GM23338 (cell line): ENCODE measurements at regions not wholly inside any gene's neighbourhood (a gene's known extent, or its start where the extent isn't known, plus 50 kb on each side); places are given as distances from the start of the nearest gene placed in this dataset.

Source experiments
- ATAC-seq: fragments of 200-7000 bp; cut with Tn5 transposase; 3 replicates; pipeline ENCODE4 v1.9.1; 2020
- DNase-seq: peaks from one replicate; pipeline ENCODE4 v3.0.0-alpha.2; 2015; ENCODE audit warnings: low spot score
- H2AFZ ChIP-seq: fragments of 200-600 bp; sonication (generic); 2 replicates; pipeline ENCODE4 v1.8.0; 2016; ENCODE audit warnings: antibody characterized with exemption, mild to moderate bottlenecking, moderate library complexity
- H3F3A ChIP-seq: fragments of 200-600 bp; sonication (generic); replicated peaks from 2 replicates; pipeline ENCODE4 v1.8.0; 2017; ENCODE audit warnings: antibody characterized with exemption, mixed run types, low read depth
- H3K27ac ChIP-seq: fragments of 200-600 bp; sonication (generic); 2 replicates; pipeline ENCODE4 v1.6.1; 2016; ENCODE audit warnings: low read depth
- H3K27me3 ChIP-seq: fragments of 200-600 bp; sonication (generic); 2 replicates; pipeline ENCODE4 v1.8.0; 2016; ENCODE audit warnings: mild to moderate bottlenecking, mixed run types, moderate library complexity; ENCODE audit not compliant: insufficient read depth
- H3K36me3 ChIP-seq: fragments of 200-600 bp; sonication (generic); 2 replicates; pipeline ENCODE4 v1.8.0; 2016; ENCODE audit warnings: mild to moderate bottlenecking; ENCODE audit not compliant: insufficient read depth
- H3K4me1 ChIP-seq: fragments of 200-600 bp; sonication (generic); 2 replicates; pipeline ENCODE4 v1.8.0; 2016; ENCODE audit warnings: mild to moderate bottlenecking, moderate library complexity; ENCODE audit not compliant: insufficient read depth
- H3K4me2 ChIP-seq: fragments of 200-600 bp; sonication (generic); 2 replicates; pipeline ENCODE4 v1.7.1; 2017; ENCODE audit warnings: mixed run types
- H3K4me3 ChIP-seq: fragments of 200-600 bp; sonication (generic); 2 replicates; pipeline ENCODE4 v1.6.1; 2016; ENCODE audit warnings: mixed run types
- H3K79me2 ChIP-seq: fragments of 200-600 bp; sonication (generic); replicated peaks from 2 replicates; pipeline ENCODE4 v1.8.0; 2017; ENCODE audit warnings: mild to moderate bottlenecking; ENCODE audit not compliant: insufficient read depth
- H3K9me2 ChIP-seq: fragments of 200-600 bp; sonication (generic); 2 replicates; pipeline ENCODE4 v1.8.0; 2017; ENCODE audit not compliant: insufficient read depth
- H4K20me1 ChIP-seq: fragments of 200-600 bp; sonication (generic); replicated peaks from 2 replicates; pipeline ENCODE4 v1.8.0; 2017; ENCODE audit warnings: mild to moderate bottlenecking; ENCODE audit not compliant: insufficient read depth
- H3K27ac Mint-ChIP-seq: 2 replicates; pipeline ENCODE4 v1.8.0; 2020; ENCODE audit warnings: inconsistent platforms, mild to moderate bottlenecking, moderate library complexity, mixed read lengths
- H3K27me3 Mint-ChIP-seq: 3 replicates; pipeline ENCODE4 v1.8.0; 2022; ENCODE audit warnings: low read depth, mild to moderate bottlenecking, moderate library complexity, mixed read lengths, inconsistent platforms; ENCODE audit not compliant: insufficient read depth, poor library complexity
- H3K36me3 Mint-ChIP-seq: 3 replicates; pipeline ENCODE4 v1.8.0; 2021; ENCODE audit warnings: low read depth, mild to moderate bottlenecking, inconsistent platforms, moderate library complexity, mixed read lengths
- H3K4me1 Mint-ChIP-seq: 3 replicates; pipeline ENCODE4 v1.8.0; 2020; ENCODE audit warnings: mild to moderate bottlenecking, inconsistent platforms, mixed read lengths
- H3K4me3 Mint-ChIP-seq: 3 replicates; pipeline ENCODE4 v1.8.0; 2021; ENCODE audit warnings: moderate library complexity, mild to moderate bottlenecking, inconsistent platforms, mixed read lengths
- H3K9me3 Mint-ChIP-seq: 3 replicates; pipeline ENCODE4 v1.8.0; 2020; ENCODE audit warnings: moderate library complexity, mild to moderate bottlenecking, inconsistent platforms, mixed read lengths
- CREB1 ChIP-seq: fragments of 250-450 bp; sonication (Bioruptor Pico); IDR thresholded peaks from 2 replicates; pipeline ENCODE4 v1.5.0; 2020; ENCODE audit warnings: low read depth, mild to moderate bottlenecking, moderate library complexity
- EZH2 ChIP-seq: fragments of 200-600 bp; sonication (generic); IDR thresholded peaks from one replicate; pipeline ENCODE4 v1.8.0; 2017; ENCODE audit warnings: antibody characterized with exemption, mild to moderate bottlenecking, low read depth; ENCODE audit not compliant: unreplicated experiment
- EZH2phosphoT487 ChIP-seq: fragments of 200-600 bp; sonication (generic); IDR thresholded peaks from one replicate; pipeline ENCODE4 v1.8.1; 2018; ENCODE audit warnings: antibody characterized with exemption; ENCODE audit not compliant: unreplicated experiment
- JUNB ChIP-seq: IDR thresholded peaks from one replicate; pipeline ENCODE4 v1.6.1; 2016; ENCODE audit warnings: antibody characterized with exemption; ENCODE audit not compliant: unreplicated experiment
- NANOG ChIP-seq: IDR thresholded peaks from 2 replicates; pipeline ENCODE4 v1.6.1; 2016; ENCODE audit warnings: antibody characterized with exemption, borderline replicate concordance
- ZNF114 ChIP-seq: fragments of 250-450 bp; sonication (Bioruptor Pico); IDR thresholded peaks from 2 replicates; pipeline ENCODE4 v1.5.0; 2020; ENCODE audit warnings: mild to moderate bottlenecking, moderate library complexity
- ZNF331 ChIP-seq: fragments of 250-450 bp; sonication (Bioruptor Pico); IDR thresholded peaks from 2 replicates; pipeline ENCODE4 v1.5.0; 2020; ENCODE audit warnings: low read depth, mild to moderate bottlenecking, moderate library complexity
- TF ChIP-seq, protein P1 (sequence below), 2 experiments: fragments of 200-600 bp in 1 of 2; sonication (generic) in 1 of 2; conservative IDR thresholded peaks; 2 replicates each; pipeline versions ENCODE4 v1.5.1 to v1.6.1; 2016 to 2017; ENCODE audit warnings: antibody characterized with exemption in 2 of 2, low read depth in 2 of 2, mild to moderate bottlenecking in 2 of 2, moderate library complexity in 1 of 2
- TF ChIP-seq, protein P2 (sequence below): IDR thresholded peaks from one replicate; pipeline ENCODE4 v1.6.1; 2018; ENCODE audit warnings: antibody characterized with exemption; ENCODE audit not compliant: unreplicated experiment
- TF ChIP-seq, protein P3 (sequence below): IDR thresholded peaks from 2 replicates; pipeline ENCODE4 v1.6.1; 2016; ENCODE audit warnings: antibody characterized with exemption
- TF ChIP-seq, protein P4 (sequence below): fragments of 250-450 bp; sonication (Bioruptor Pico); IDR thresholded peaks from 2 replicates; pipeline ENCODE4 v1.5.0; 2020; ENCODE audit warnings: mild to moderate bottlenecking, moderate library complexity

- no peak for TF ChIP-seq ZNF114
- TF ChIP-seq EZH2phosphoT487 = no peak
- TF ChIP-seq, protein P1, sequence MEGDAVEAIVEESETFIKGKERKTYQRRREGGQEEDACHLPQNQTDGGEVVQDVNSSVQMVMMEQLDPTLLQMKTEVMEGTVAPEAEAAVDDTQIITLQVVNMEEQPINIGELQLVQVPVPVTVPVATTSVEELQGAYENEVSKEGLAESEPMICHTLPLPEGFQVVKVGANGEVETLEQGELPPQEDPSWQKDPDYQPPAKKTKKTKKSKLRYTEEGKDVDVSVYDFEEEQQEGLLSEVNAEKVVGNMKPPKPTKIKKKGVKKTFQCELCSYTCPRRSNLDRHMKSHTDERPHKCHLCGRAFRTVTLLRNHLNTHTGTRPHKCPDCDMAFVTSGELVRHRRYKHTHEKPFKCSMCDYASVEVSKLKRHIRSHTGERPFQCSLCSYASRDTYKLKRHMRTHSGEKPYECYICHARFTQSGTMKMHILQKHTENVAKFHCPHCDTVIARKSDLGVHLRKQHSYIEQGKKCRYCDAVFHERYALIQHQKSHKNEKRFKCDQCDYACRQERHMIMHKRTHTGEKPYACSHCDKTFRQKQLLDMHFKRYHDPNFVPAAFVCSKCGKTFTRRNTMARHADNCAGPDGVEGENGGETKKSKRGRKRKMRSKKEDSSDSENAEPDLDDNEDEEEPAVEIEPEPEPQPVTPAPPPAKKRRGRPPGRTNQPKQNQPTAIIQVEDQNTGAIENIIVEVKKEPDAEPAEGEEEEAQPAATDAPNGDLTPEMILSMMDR (conservative IDR thresholded peaks at IDR 0.05; ENCODE audit: low read depth in 2 of 2) = no peak
- TF ChIP-seq, protein P2, sequence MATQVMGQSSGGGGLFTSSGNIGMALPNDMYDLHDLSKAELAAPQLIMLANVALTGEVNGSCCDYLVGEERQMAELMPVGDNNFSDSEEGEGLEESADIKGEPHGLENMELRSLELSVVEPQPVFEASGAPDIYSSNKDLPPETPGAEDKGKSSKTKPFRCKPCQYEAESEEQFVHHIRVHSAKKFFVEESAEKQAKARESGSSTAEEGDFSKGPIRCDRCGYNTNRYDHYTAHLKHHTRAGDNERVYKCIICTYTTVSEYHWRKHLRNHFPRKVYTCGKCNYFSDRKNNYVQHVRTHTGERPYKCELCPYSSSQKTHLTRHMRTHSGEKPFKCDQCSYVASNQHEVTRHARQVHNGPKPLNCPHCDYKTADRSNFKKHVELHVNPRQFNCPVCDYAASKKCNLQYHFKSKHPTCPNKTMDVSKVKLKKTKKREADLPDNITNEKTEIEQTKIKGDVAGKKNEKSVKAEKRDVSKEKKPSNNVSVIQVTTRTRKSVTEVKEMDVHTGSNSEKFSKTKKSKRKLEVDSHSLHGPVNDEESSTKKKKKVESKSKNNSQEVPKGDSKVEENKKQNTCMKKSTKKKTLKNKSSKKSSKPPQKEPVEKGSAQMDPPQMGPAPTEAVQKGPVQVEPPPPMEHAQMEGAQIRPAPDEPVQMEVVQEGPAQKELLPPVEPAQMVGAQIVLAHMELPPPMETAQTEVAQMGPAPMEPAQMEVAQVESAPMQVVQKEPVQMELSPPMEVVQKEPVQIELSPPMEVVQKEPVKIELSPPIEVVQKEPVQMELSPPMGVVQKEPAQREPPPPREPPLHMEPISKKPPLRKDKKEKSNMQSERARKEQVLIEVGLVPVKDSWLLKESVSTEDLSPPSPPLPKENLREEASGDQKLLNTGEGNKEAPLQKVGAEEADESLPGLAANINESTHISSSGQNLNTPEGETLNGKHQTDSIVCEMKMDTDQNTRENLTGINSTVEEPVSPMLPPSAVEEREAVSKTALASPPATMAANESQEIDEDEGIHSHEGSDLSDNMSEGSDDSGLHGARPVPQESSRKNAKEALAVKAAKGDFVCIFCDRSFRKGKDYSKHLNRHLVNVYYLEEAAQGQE = no peak
- no peak for TF ChIP-seq EZH2
- TF ChIP-seq, protein P3, sequence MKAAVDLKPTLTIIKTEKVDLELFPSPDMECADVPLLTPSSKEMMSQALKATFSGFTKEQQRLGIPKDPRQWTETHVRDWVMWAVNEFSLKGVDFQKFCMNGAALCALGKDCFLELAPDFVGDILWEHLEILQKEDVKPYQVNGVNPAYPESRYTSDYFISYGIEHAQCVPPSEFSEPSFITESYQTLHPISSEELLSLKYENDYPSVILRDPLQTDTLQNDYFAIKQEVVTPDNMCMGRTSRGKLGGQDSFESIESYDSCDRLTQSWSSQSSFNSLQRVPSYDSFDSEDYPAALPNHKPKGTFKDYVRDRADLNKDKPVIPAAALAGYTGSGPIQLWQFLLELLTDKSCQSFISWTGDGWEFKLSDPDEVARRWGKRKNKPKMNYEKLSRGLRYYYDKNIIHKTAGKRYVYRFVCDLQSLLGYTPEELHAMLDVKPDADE = no peak
- no peak for TF ChIP-seq ZNF331
- TF ChIP-seq, protein P4, sequence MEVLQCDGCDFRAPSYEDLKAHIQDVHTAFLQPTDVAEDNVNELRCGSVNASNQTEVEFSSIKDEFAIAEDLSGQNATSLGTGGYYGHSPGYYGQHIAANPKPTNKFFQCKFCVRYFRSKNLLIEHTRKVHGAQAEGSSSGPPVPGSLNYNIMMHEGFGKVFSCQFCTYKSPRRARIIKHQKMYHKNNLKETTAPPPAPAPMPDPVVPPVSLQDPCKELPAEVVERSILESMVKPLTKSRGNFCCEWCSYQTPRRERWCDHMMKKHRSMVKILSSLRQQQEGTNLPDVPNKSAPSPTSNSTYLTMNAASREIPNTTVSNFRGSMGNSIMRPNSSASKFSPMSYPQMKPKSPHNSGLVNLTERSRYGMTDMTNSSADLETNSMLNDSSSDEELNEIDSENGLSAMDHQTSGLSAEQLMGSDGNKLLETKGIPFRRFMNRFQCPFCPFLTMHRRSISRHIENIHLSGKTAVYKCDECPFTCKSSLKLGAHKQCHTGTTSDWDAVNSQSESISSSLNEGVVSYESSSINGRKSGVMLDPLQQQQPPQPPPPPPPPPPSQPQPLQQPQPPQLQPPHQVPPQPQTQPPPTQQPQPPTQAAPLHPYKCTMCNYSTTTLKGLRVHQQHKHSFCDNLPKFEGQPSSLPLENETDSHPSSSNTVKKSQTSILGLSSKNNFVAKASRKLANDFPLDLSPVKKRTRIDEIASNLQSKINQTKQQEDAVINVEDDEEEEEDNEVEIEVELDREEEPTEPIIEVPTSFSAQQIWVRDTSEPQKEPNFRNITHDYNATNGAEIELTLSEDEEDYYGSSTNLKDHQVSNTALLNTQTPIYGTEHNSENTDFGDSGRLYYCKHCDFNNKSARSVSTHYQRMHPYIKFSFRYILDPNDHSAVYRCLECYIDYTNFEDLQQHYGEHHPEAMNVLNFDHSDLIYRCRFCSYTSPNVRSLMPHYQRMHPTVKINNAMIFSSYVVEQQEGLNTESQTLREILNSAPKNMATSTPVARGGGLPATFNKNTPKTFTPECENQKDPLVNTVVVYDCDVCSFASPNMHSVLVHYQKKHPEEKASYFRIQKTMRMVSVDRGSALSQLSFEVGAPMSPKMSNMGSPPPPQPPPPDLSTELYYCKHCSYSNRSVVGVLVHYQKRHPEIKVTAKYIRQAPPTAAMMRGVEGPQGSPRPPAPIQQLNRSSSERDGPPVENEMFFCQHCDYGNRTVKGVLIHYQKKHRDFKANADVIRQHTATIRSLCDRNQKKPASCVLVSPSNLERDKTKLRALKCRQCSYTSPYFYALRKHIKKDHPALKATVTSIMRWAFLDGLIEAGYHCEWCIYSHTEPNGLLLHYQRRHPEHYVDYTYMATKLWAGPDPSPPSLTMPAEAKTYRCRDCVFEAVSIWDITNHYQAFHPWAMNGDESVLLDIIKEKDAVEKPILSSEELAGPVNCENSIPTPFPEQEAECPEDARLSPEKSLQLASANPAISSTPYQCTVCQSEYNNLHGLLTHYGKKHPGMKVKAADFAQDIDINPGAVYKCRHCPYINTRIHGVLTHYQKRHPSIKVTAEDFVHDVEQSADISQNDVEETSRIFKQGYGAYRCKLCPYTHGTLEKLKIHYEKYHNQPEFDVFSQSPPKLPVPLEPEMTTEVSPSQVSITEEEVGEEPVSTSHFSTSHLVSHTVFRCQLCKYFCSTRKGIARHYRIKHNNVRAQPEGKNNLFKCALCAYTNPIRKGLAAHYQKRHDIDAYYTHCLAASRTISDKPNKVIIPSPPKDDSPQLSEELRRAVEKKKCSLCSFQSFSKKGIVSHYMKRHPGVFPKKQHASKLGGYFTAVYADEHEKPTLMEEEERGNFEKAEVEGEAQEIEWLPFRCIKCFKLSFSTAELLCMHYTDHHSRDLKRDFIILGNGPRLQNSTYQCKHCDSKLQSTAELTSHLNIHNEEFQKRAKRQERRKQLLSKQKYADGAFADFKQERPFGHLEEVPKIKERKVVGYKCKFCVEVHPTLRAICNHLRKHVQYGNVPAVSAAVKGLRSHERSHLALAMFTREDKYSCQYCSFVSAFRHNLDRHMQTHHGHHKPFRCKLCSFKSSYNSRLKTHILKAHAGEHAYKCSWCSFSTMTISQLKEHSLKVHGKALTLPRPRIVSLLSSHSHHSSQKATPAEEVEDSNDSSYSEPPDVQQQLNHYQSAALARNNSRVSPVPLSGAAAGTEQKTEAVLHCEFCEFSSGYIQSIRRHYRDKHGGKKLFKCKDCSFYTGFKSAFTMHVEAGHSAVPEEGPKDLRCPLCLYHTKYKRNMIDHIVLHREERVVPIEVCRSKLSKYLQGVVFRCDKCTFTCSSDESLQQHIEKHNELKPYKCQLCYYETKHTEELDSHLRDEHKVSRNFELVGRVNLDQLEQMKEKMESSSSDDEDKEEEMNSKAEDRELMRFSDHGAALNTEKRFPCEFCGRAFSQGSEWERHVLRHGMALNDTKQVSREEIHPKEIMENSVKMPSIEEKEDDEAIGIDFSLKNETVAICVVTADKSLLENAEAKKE (CRISPR knock-in tag) = no peak
- TF ChIP-seq NANOG = no peak
- no peak for TF ChIP-seq JUNB
- TF ChIP-seq CREB1 (CRISPR knock-in tag) = no peak
- Histone ChIP-seq H4K20me1 (no peaks in the 10 kb centered on the region), H2AFZ (no peak overlapping the region), H3K4me1 (peaks cover 4% of the 10 kb centered on the region), H3K79me2 (no peaks in the 10 kb centered on the region), H3F3A (no peaks in the 10 kb centered on the region), H3K27me3 (no peaks in the 10 kb centered on the region), H3K36me3 (no peaks in the 10 kb centered on the region), H3K27ac (no peak overlapping the region), H3K4me3 (no peak overlapping the region), H3K4me2 (no peak overlapping the region), H3K9me2 (no peaks in the 10 kb centered on the region)
- Mint-ChIP-seq H3K36me3 (no peaks in the 10 kb centered on the region), H3K27ac (no peak overlapping the region), H3K27me3 (no peaks in the 10 kb centered on the region), H3K9me3 (no peaks in the 10 kb centered on the region), H3K4me3 (no peak overlapping the region), H3K4me1 (peaks cover 4% of the 10 kb centered on the region)
- ATAC-seq (no peak), DNase-seq (no peak)
Observed at GRCh38 chr13:67369895-67370660, 139.9 kb upstream of the PCDH9 start.
